ENCODE measurements at regions not wholly inside any gene's neighbourhood (a gene's known extent, or its start where the extent isn't known, plus 50 kb on each side); places are given as distances from the start of the nearest gene placed in this dataset.

- no peak overlapping the region for H3K27ac ChIP-seq (ENCODE audit: extremely low read depth, low read depth, low read length)
- intact Hi-C loops (cut with micrococcal nuclease): no loop called here
- H3K4me3 ChIP-seq: no peak overlapping the region
- no peak overlapping the region for H2AFZ ChIP-seq (ENCODE audit: low read depth, low read length)
- H3K4me2 ChIP-seq (ENCODE audit: insufficient read depth, low read length): no peak overlapping the region
- H3K9me3 ChIP-seq (replicated peaks; ENCODE audit: control insufficient read depth, insufficient read depth, low read depth, low read length): no peaks in the 10 kb centered on the region
- no peaks in the 10 kb centered on the region for H3K9me1 ChIP-seq (ENCODE audit: control insufficient read depth, insufficient read depth, low read length)
- no peaks in the 10 kb centered on the region for H3K4me1 ChIP-seq (replicated peaks in 1 of 2; ENCODE audit: control insufficient read depth in 2 of 2, insufficient read depth in 2 of 2, low read length in 2 of 2)
- DNase-seq (ENCODE audit: extremely low read depth in 1 of 4, low spot score in 3 of 4) (no peak), ATAC-seq (no peak), FAIRE-seq (no peak)
- ChIA-PET POLR2A (no interaction called here), CTCF (ENCODE audit: low intra/inter-chr PET ratio) (no interaction called here)
- BruUV-seq (replicated peaks): no TSS peak
- no peaks in the 10 kb centered on the region for H3K79me2 ChIP-seq (ENCODE audit: control insufficient read depth, insufficient read depth, low read length)
- H4K20me1 ChIP-seq (replicated peaks; ENCODE audit: control insufficient read depth, insufficient read depth, low read length): no peaks in the 10 kb centered on the region
- H3K9ac ChIP-seq (ENCODE audit: insufficient read depth in 1 of 2, low read depth in 2 of 2, low read length in 2 of 2): no peak overlapping the region
- TF ChIP-seq KDM4B (IDR thresholded peaks at IDR 0.05; ENCODE audit: borderline replicate concordance in 2 of 2, low read depth in 1 of 2) (no peak), PKNOX1 (IDR thresholded peaks at IDR 0.05) (no peak), DACH1 (IDR thresholded peaks at IDR 0.05; ENCODE audit: partially characterized antibody) (no peak), CHD1 (IDR thresholded peaks at IDR 0.05; ENCODE audit: low read length) (no peak), ZNF79 (CRISPR knock-in tag; IDR thresholded peaks at IDR 0.05; ENCODE audit: low read depth) (no peak), RCOR1 (IDR thresholded peaks at IDR 0.05; ENCODE audit: borderline replicate concordance in 1 of 2, low read depth in 2 of 2, low read length in 2 of 2) (no peak), MAFK (IDR thresholded peaks at IDR 0.05; ENCODE audit: low read length) (no peak), ZNF584 (CRISPR knock-in tag; IDR thresholded peaks at IDR 0.05; ENCODE audit: low read depth) (no peak), ZNF76 (CRISPR knock-in tag; IDR thresholded peaks at IDR 0.05; ENCODE audit: borderline replicate concordance) (no peak), NR2F6 (CRISPR knock-in tag; IDR thresholded peaks at IDR 0.05) (no peak), ZNF778 (CRISPR knock-in tag; IDR thresholded peaks at IDR 0.05) (no peak), WHSC1 (IDR thresholded peaks at IDR 0.05; ENCODE audit: low read length) (no peak), ILF3 (IDR thresholded peaks at IDR 0.05; ENCODE audit: borderline replicate concordance) (no peak), PHB (CRISPR knock-in tag; IDR thresholded peaks at IDR 0.05) (no peak), ASH1L (IDR thresholded peaks at IDR 0.05; ENCODE audit: borderline replicate concordance, low read depth, partially characterized antibody) (no peak), ZBED1 (IDR thresholded peaks at IDR 0.05) (no peak), ZNF140 (CRISPR knock-in tag; IDR thresholded peaks at IDR 0.05) (no peak)
- in situ Hi-C loops (cut with MboI): no loop called here
- no peaks in the 10 kb centered on the region for H3K27me3 ChIP-seq (ENCODE audit: control insufficient read depth in 2 of 2, insufficient read depth in 2 of 2, low read length in 2 of 2)
- H3K36me3 ChIP-seq (ENCODE audit: control insufficient read depth, insufficient read depth, low read length): no peaks in the 10 kb centered on the region
- 5% methylated on average over 2 of the region's 2 CpGs for WGBS (ENCODE audit: insufficient coverage, low coverage, missing lambda C conversion rate)
These were observed 741.7 kb downstream of the PLCL1 start for GRCh38 chr2:198546122-198546521.
